ENCODE measurements at regions not wholly inside any gene's neighbourhood (a gene's known extent, or its start where the extent isn't known, plus 50 kb on each side); places are given as distances from the start of the nearest gene placed in this dataset.
"Not testable (repeated sequence)": the region's sequence is repeated elsewhere in the genome, so short reads cannot be mapped to it uniquely, and the experiment has no call there.

GRCh38 chr4:17232566-17233253, 279.2 kb downstream of the QDPR start:
- TF ChIP-seq EZH2 (IDR thresholded peaks at IDR 0.05; ENCODE audit: low read length) (no peak), CTCF (optimal IDR thresholded peaks at IDR 0.05 in 1 of 3, IDR thresholded peaks at IDR 0.05 in 1 of 3, conservative IDR thresholded peaks at IDR 0.05 in 1 of 3; ENCODE audit: extremely low read depth in 1 of 3, insufficient read depth in 2 of 3, low read length in 3 of 3) (no peak)
- H4K20me1 ChIP-seq (ENCODE audit: control insufficient read depth, extremely low read depth, insufficient read depth, low read length): no peaks in the 10 kb centered on the region
- H3K9me3 ChIP-seq (ENCODE audit: control insufficient read depth, low read depth, low read length): no peaks in the 10 kb centered on the region
- no peaks in the 10 kb centered on the region for H3K79me2 ChIP-seq (ENCODE audit: control insufficient read depth, insufficient read depth, low read length)
- H3K9me1 ChIP-seq (ENCODE audit: control insufficient read depth, extremely low read depth, insufficient read depth, low read length): no peaks in the 10 kb centered on the region
- H3K4me2 ChIP-seq (ENCODE audit: control insufficient read depth, extremely low read depth, insufficient read depth, low read depth, low read length): no peak overlapping the region
- no peaks in the 10 kb centered on the region for H3K36me3 ChIP-seq (ENCODE audit: control insufficient read depth in 2 of 2, extremely low read depth in 1 of 2, insufficient read depth in 2 of 2, low read length in 2 of 2)
- no peak overlapping the region for H3K27ac ChIP-seq (ENCODE audit: control insufficient read depth, insufficient read depth, low read length)
- H3K4me3 ChIP-seq (ENCODE audit: control insufficient read depth in 2 of 3, extremely low read depth in 1 of 3, insufficient read depth in 2 of 3, low read depth in 1 of 3, low read length in 3 of 3): no peak overlapping the region
- no peaks in the 10 kb centered on the region for H3K27me3 ChIP-seq (ENCODE audit: control insufficient read depth, extremely low read depth, insufficient read depth, low read length)
- FAIRE-seq (no peak), DNase-seq (ENCODE audit: low read depth, low spot score) (no peak)
- no peak overlapping the region for H2AFZ ChIP-seq (ENCODE audit: control insufficient read depth, low read length)
- no peak overlapping the region for H3K9ac ChIP-seq (ENCODE audit: control insufficient read depth, extremely low read depth, insufficient read depth, low read length)
- dilution Hi-C loops (cut with MboI; ENCODE audit: extremely low pct_ligation_motif_present, low sequenced_read_pairs): no loop called here
- no peaks in the 10 kb centered on the region for H3K4me1 ChIP-seq (ENCODE audit: control insufficient read depth, extremely low read depth, insufficient read depth, low read length)

- H3K9ac ChIP-seq (ENCODE audit: control insufficient read depth, extremely low read depth, insufficient read depth, low read length); H3K9me1 ChIP-seq (ENCODE audit: control insufficient read depth, extremely low read depth, insufficient read depth, low read length); H3K27me3 ChIP-seq (ENCODE audit: control insufficient read depth, extremely low read depth, insufficient read depth, low read length); H4K20me1 ChIP-seq (ENCODE audit: control insufficient read depth, extremely low read depth, insufficient read depth, low read length); FAIRE-seq; H3K27ac ChIP-seq (ENCODE audit: control insufficient read depth, insufficient read depth, low read length); H2AFZ ChIP-seq (ENCODE audit: control insufficient read depth, low read length); H3K36me3 ChIP-seq (ENCODE audit: control insufficient read depth in 2 of 2, extremely low read depth in 1 of 2, insufficient read depth in 2 of 2, low read length in 2 of 2); H3K4me1 ChIP-seq (ENCODE audit: control insufficient read depth, extremely low read depth, insufficient read depth, low read length); DNase-seq (ENCODE audit: low read depth, low spot score); H3K4me2 ChIP-seq (ENCODE audit: control insufficient read depth, extremely low read depth, insufficient read depth, low read depth, low read length); H3K9me3 ChIP-seq (ENCODE audit: control insufficient read depth, low read depth, low read length); H3K4me3 ChIP-seq (ENCODE audit: control insufficient read depth in 2 of 3, extremely low read depth in 1 of 3, insufficient read depth in 2 of 3, low read depth in 1 of 3, low read length in 3 of 3); dilution Hi-C loops (cut with MboI; ENCODE audit: extremely low pct_ligation_motif_present, low sequenced_read_pairs); H3K79me2 ChIP-seq (ENCODE audit: control insufficient read depth, insufficient read depth, low read length): not testable (repeated sequence)
These were observed 279.9 kb downstream of the QDPR start for GRCh38 chr4:17231880-17232475.

GRCh38 chr4:17230727-17231126, 281.2 kb downstream of the QDPR start:
- H3K79me2 ChIP-seq (ENCODE audit: control insufficient read depth, insufficient read depth, low read length): no peaks in the 10 kb centered on the region
- TF ChIP-seq EZH2 (IDR thresholded peaks at IDR 0.05; ENCODE audit: low read length) (no peak), CTCF (optimal IDR thresholded peaks at IDR 0.05 in 1 of 3, IDR thresholded peaks at IDR 0.05 in 1 of 3, conservative IDR thresholded peaks at IDR 0.05 in 1 of 3; ENCODE audit: extremely low read depth in 1 of 3, insufficient read depth in 2 of 3, low read length in 3 of 3) (no peak)
- H3K36me3 ChIP-seq (ENCODE audit: control insufficient read depth in 2 of 2, extremely low read depth in 1 of 2, insufficient read depth in 2 of 2, low read length in 2 of 2): no peaks in the 10 kb centered on the region
- H3K4me1 ChIP-seq (ENCODE audit: control insufficient read depth, extremely low read depth, insufficient read depth, low read length): no peaks in the 10 kb centered on the region
- H3K27me3 ChIP-seq (ENCODE audit: control insufficient read depth, extremely low read depth, insufficient read depth, low read length): no peaks in the 10 kb centered on the region
- FAIRE-seq: no peak
- no peak overlapping the region for H2AFZ ChIP-seq (ENCODE audit: control insufficient read depth, low read length)
- DNase-seq (ENCODE audit: low read depth, low spot score): no peak
- dilution Hi-C loops (cut with MboI; ENCODE audit: extremely low pct_ligation_motif_present, low sequenced_read_pairs): no loop called here
- no peaks in the 10 kb centered on the region for H3K9me1 ChIP-seq (ENCODE audit: control insufficient read depth, extremely low read depth, insufficient read depth, low read length)
- no peak overlapping the region for H3K27ac ChIP-seq (ENCODE audit: control insufficient read depth, insufficient read depth, low read length)
- no peak overlapping the region for H3K4me3 ChIP-seq (ENCODE audit: control insufficient read depth in 2 of 3, extremely low read depth in 1 of 3, insufficient read depth in 2 of 3, low read depth in 1 of 3, low read length in 3 of 3)
- H3K4me2 ChIP-seq (ENCODE audit: control insufficient read depth, extremely low read depth, insufficient read depth, low read depth, low read length): no peak overlapping the region
- H3K9me3 ChIP-seq (ENCODE audit: control insufficient read depth, low read depth, low read length): no peaks in the 10 kb centered on the region
- no peaks in the 10 kb centered on the region for H4K20me1 ChIP-seq (ENCODE audit: control insufficient read depth, extremely low read depth, insufficient read depth, low read length)
- no peak overlapping the region for H3K9ac ChIP-seq (ENCODE audit: control insufficient read depth, extremely low read depth, insufficient read depth, low read length)

Data from keratinocyte (primary cell).